A549 (cell line): ENCODE measurements at regions not wholly inside any gene's neighbourhood (a gene's known extent, or its start where the extent isn't known, plus 50 kb on each side); places are given as distances from the start of the nearest gene placed in this dataset.

ENCODE experiments used
- CEBPB ChIP-seq, 2 experiments: fragments of >200 bp in 1 of 2; sonication (Bioruptor Twin) in 1 of 2; formaldehyde crosslinking in 1 of 2; IDR thresholded peaks; 2 replicates each; pipeline ENCODE4 v1.6.1; 2012 to 2016
- CHD2 ChIP-seq: fragments of 150-350 bp; IDR thresholded peaks from 2 replicates; pipeline ENCODE4 v1.6.1; 2014; ENCODE audit warnings: low read length; ENCODE audit not compliant: partially characterized antibody
- CTCF ChIP-seq: fragments of >200 bp; sonication (Bioruptor Twin); formaldehyde crosslinking; IDR thresholded peaks from 3 replicates; pipeline ENCODE4 v1.5.1; 2016
- HDAC2 ChIP-seq: fragments of 200-600 bp; sonication (generic); IDR thresholded peaks from 2 replicates; pipeline ENCODE4 v1.6.1; 2016
- HMGXB4 ChIP-seq: fragments of 250-450 bp; sonication (Bioruptor Pico); IDR thresholded peaks from 2 replicates; pipeline ENCODE4 v1.5.0; 2021; ENCODE audit warnings: mild to moderate bottlenecking, moderate library complexity, borderline replicate concordance
- KDM5A ChIP-seq: fragments of 200-600 bp; sonication (generic); IDR thresholded peaks from 2 replicates; pipeline ENCODE4 v1.6.1; 2016; ENCODE audit warnings: antibody characterized with exemption, mild to moderate bottlenecking
- MAFK ChIP-seq: fragments of 450-650 bp; IDR thresholded peaks from 2 replicates; pipeline ENCODE4 v1.6.1; 2014; ENCODE audit not compliant: partially characterized antibody
- MAX ChIP-seq: IDR thresholded peaks from 2 replicates; pipeline ENCODE4 v1.6.1; 2012
- NFE2L2 ChIP-seq: fragments of 150-350 bp; conservative IDR thresholded peaks from 2 replicates; pipeline ENCODE4 v1.6.1; 2014; ENCODE audit warnings: low read length
- POLR2A ChIP-seq: IDR thresholded peaks from 2 replicates; pipeline ENCODE4 v1.6.1; 2012; ENCODE audit warnings: mild to moderate bottlenecking, low read length
- RAD21 ChIP-seq, 2 experiments: fragments of >200 bp in 1 of 2; sonication (Bioruptor Twin) in 1 of 2; formaldehyde crosslinking in 1 of 2; IDR thresholded peaks in 1 of 2; conservative IDR thresholded peaks in 1 of 2; 2 replicates in 1 of 2; 3 replicates in 1 of 2; pipeline ENCODE4 v1.6.1; 2012 to 2018; ENCODE audit warnings: inconsistent platforms in 1 of 2
- USF2 ChIP-seq: fragments of 450-650 bp; IDR thresholded peaks from 2 replicates; pipeline ENCODE4 v1.6.1; 2014; ENCODE audit warnings: antibody characterized with exemption
- ZC3H11A ChIP-seq: fragments of 450-650 bp; IDR thresholded peaks from 2 replicates; pipeline ENCODE4 v1.6.1; 2014; ENCODE audit warnings: antibody characterized with exemption, mild to moderate bottlenecking

- no peak for TF ChIP-seq POLR2A
- TF ChIP-seq KDM5A = no peak
- no peak for TF ChIP-seq CTCF
- TF ChIP-seq NFE2L2 = no peak
- TF ChIP-seq HDAC2 = no peak
- no peak for TF ChIP-seq CEBPB (IDR thresholded peaks at IDR 0.05)
- TF ChIP-seq CHD2 = no peak
- TF ChIP-seq HMGXB4 = no peak
- no peak for TF ChIP-seq ZC3H11A
- no peak for TF ChIP-seq MAX
- TF ChIP-seq USF2 = no peak
- TF ChIP-seq RAD21 (conservative IDR thresholded peaks at IDR 0.05 in 1 of 2, IDR thresholded peaks at IDR 0.05 in 1 of 2) = no peak
- no peak for TF ChIP-seq MAFK
Measured at GRCh38 chrX:125402807-125403206, 83.1 kb downstream of the TEX13C start.
